Endodermal cell (in vitro differentiated cells): ENCODE measurements at regions not wholly inside any gene's neighbourhood (a gene's known extent, or its start where the extent isn't known, plus 50 kb on each side); places are given as distances from the start of the nearest gene placed in this dataset.

Experiments
- DNase-seq: peaks from one replicate; pipeline ENCODE4 v3.0.0-alpha.2; 2017
- H3K27ac ChIP-seq: 2 replicates; pipeline ENCODE4 v1.5.1; 2013; ENCODE audit warnings: mild to moderate bottlenecking, low read depth, low read length, moderate library complexity
- H3K27me3 ChIP-seq: 2 replicates; pipeline ENCODE4 v1.6.1; 2013; ENCODE audit warnings: mild to moderate bottlenecking, low read length, moderate library complexity; ENCODE audit not compliant: insufficient read depth, control insufficient read depth, poor library complexity, severe bottlenecking
- H3K36me3 ChIP-seq: 2 replicates; pipeline ENCODE4 v1.7.0; 2013; ENCODE audit warnings: mild to moderate bottlenecking, low read length, moderate library complexity; ENCODE audit not compliant: control insufficient read depth, insufficient read depth
- H3K4me1 ChIP-seq: one replicate; pipeline ENCODE4 v1.7.0; 2013; ENCODE audit warnings: low read length; ENCODE audit not compliant: control insufficient read depth, insufficient read depth
- H3K4me3 ChIP-seq: 2 replicates; pipeline ENCODE4 v1.5.1; 2013; ENCODE audit warnings: mild to moderate bottlenecking, low read length, moderate library complexity
- H3K9ac ChIP-seq: 2 replicates; pipeline ENCODE4 v1.6.1; 2013; ENCODE audit warnings: mild to moderate bottlenecking, low read length, moderate library complexity; ENCODE audit not compliant: poor library complexity, severe bottlenecking; ENCODE audit errors: extremely low read depth
- H3K9me3 ChIP-seq: 2 replicates; pipeline ENCODE4 v1.6.1; 2013; ENCODE audit warnings: mild to moderate bottlenecking, low read length, moderate library complexity; ENCODE audit not compliant: control insufficient read depth
- H3K27ac Mint-ChIP-seq: 2 replicates; pipeline ENCODE4 v1.8.0; 2020; ENCODE audit warnings: mixed read lengths
- H3K27me3 Mint-ChIP-seq: 2 replicates; pipeline ENCODE4 v1.8.0; 2021; ENCODE audit warnings: mild to moderate bottlenecking, mixed read lengths; ENCODE audit not compliant: insufficient read depth
- H3K36me3 Mint-ChIP-seq: 2 replicates; pipeline ENCODE4 v1.8.0; 2020; ENCODE audit warnings: low read depth, mixed read lengths
- H3K4me1 Mint-ChIP-seq: 2 replicates; pipeline ENCODE4 v1.8.0; 2020; ENCODE audit warnings: mixed read lengths
- H3K4me3 Mint-ChIP-seq: 2 replicates; pipeline ENCODE4 v1.8.0; 2020; ENCODE audit warnings: mild to moderate bottlenecking, moderate library complexity, mixed read lengths
- H3K9me3 Mint-ChIP-seq: 2 replicates; pipeline ENCODE4 v1.8.0; 2020; ENCODE audit warnings: mild to moderate bottlenecking, mixed read lengths
- WGBS, 2 experiments: methylation state at CpG; one replicate each; pipeline versions ENCODE4 v1.1.5 to v1.1.7; 2013; ENCODE audit warnings: missing lambda C conversion rate in 2 of 2, mixed read lengths in 1 of 2; ENCODE audit not compliant: insufficient coverage in 1 of 2, insufficient read length in 1 of 2; 5-methylcytosine and 5-hydroxymethylcytosine counted together
- TF ChIP-seq, protein P1 (sequence below): fragments of 200-600 bp; sonication (generic); conservative IDR thresholded peaks from 2 replicates; pipeline ENCODE4 v1.5.0; 2021; ENCODE audit warnings: antibody characterized with exemption, mild to moderate bottlenecking

DNA sequence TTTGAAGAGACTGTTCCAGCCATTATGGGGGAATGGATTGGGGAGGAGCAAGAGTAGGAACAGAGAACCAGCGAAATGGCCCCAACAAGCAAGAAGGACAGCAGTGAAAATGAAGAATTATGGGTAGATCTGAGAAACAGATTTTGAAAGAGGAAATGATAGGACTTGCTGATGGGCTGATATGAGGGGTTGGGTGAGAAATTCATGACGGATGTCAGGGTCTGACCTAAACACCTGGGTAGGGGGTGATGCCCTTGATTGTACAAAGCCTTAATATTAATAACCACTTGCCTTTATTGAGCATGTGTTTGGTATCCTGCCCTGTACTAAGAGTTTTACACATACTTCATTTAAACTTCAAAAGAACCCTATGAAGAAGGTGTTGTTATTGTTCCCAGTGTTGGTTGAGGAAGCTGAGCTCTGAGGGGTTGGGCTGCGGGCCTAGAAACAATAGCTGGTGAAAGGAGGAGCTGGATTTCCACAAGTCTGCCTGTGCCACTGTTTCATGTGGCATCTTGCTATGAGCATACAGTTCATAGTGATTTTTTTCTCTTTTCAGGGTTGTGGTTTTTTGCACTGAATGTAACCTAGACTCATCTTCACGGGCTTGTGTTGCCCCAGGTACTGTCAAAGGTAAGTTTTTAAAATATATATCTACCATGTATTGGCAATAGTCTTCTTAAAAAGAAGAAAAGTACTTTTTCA, 61.1 kb upstream of the TNRC6B start:
- Mint-ChIP-seq H3K27me3 (no peaks in the 10 kb centered on the region), H3K36me3 (no peaks in the 10 kb centered on the region), H3K4me3 (no peak overlapping the region), H3K27ac (no peak overlapping the region), H3K4me1 (peaks cover 13% of the 10 kb centered on the region), H3K9me3 (no peaks in the 10 kb centered on the region)
- 94 to 100% methylated on average over 1 to 3 of the region's 4 CpGs for WGBS, 2 experiments
- no peak for DNase-seq
- Histone ChIP-seq H3K4me3 (no peak overlapping the region), H3K27me3 (no peaks in the 10 kb centered on the region), H3K36me3 (no peaks in the 10 kb centered on the region), H3K9ac (no peak overlapping the region), H3K4me1 (no peaks in the 10 kb centered on the region), H3K27ac (no peak overlapping the region), H3K9me3 (no peaks in the 10 kb centered on the region)
- TF ChIP-seq, protein P1, sequence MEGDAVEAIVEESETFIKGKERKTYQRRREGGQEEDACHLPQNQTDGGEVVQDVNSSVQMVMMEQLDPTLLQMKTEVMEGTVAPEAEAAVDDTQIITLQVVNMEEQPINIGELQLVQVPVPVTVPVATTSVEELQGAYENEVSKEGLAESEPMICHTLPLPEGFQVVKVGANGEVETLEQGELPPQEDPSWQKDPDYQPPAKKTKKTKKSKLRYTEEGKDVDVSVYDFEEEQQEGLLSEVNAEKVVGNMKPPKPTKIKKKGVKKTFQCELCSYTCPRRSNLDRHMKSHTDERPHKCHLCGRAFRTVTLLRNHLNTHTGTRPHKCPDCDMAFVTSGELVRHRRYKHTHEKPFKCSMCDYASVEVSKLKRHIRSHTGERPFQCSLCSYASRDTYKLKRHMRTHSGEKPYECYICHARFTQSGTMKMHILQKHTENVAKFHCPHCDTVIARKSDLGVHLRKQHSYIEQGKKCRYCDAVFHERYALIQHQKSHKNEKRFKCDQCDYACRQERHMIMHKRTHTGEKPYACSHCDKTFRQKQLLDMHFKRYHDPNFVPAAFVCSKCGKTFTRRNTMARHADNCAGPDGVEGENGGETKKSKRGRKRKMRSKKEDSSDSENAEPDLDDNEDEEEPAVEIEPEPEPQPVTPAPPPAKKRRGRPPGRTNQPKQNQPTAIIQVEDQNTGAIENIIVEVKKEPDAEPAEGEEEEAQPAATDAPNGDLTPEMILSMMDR = no peak

DNA sequence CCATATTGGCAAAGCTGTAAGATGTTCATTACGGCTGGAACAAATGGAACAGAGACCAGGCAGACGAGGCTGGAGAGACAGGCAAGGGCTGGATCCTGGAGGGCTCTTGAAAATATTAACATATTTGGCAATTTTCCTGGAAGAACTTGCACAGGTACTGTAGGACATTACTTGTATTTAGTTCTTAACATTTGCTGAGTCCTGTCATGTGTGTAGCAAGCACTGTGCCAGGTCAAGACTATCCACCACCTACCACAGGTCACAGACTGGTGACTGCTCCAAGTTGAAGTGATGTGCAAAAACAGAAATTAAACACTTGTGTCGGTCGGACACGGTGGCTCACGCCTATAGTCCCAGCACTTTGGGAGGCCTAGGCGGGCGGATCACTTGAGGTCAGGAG, 58.7 kb upstream of the TNRC6B start:
- 92% methylated on average over 7 to 8 of the region's 8 CpGs for WGBS, 2 experiments
- no peaks in the 10 kb centered on the region for H3K27me3 ChIP-seq
- H3K9me3 Mint-ChIP-seq = no peaks in the 10 kb centered on the region
- H3K36me3 ChIP-seq = no peaks in the 10 kb centered on the region
- no peak for DNase-seq
- no peaks in the 10 kb centered on the region for H3K27me3 Mint-ChIP-seq
- H3K4me1 ChIP-seq = no peaks in the 10 kb centered on the region
- no peaks in the 10 kb centered on the region for H3K36me3 Mint-ChIP-seq
- TF ChIP-seq, protein P1 = no peak
- no peak overlapping the region for H3K4me3 Mint-ChIP-seq
- H3K9ac ChIP-seq = no peak overlapping the region
- peaks cover 20% of the 10 kb centered on the region for H3K4me1 Mint-ChIP-seq
- H3K4me3 ChIP-seq = no peak overlapping the region
- no peak overlapping the region for H3K27ac Mint-ChIP-seq
- H3K9me3 ChIP-seq = no peaks in the 10 kb centered on the region
- H3K27ac ChIP-seq = no peak overlapping the region

DNA sequence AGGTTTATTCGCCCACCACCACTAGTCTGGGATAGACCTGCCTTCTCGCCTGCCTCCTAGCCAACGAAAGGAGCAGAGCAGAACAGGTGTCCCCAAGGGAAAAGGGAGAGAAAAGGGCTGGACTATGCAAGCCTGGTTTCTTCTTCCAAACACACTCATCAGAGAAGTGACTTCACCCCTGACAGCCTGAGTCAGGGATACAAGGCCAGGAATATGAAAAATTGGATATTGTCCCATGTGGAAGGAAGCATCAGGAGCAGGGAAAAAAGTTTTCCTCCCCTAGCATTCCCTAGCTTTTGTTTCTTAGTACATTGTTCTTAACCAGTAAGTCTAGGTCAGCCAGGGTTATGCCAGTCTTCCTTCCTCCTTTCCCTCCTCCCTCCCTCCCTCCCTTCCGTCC, 56.9 kb upstream of the TNRC6B start:
- Mint-ChIP-seq H3K27me3 (no peaks in the 10 kb centered on the region), H3K36me3 (no peaks in the 10 kb centered on the region), H3K4me1 (peaks cover 16% of the 10 kb centered on the region), H3K27ac (no peak overlapping the region), H3K9me3 (no peaks in the 10 kb centered on the region), H3K4me3 (no peak overlapping the region)
- H3K27ac ChIP-seq = no peak overlapping the region
- H3K4me1 ChIP-seq = no peaks in the 10 kb centered on the region
- TF ChIP-seq, protein P1 = no peak
- no peaks in the 10 kb centered on the region for H3K36me3 ChIP-seq
- H3K9ac ChIP-seq = no peak overlapping the region
- H3K27me3 ChIP-seq = no peaks in the 10 kb centered on the region
- no peak overlapping the region for H3K4me3 ChIP-seq
- no peaks in the 10 kb centered on the region for H3K9me3 ChIP-seq
- no peak for DNase-seq
- 82% methylated on average over 4 of the region's 4 CpGs; no CpG with 5 or more reads in 1 of the 2 experiments for WGBS, 2 experiments
